OCI-LY1 (cell line): ENCODE measurements at regions not wholly inside any gene's neighbourhood (a gene's known extent, or its start where the extent isn't known, plus 50 kb on each side); places are given as distances from the start of the nearest gene placed in this dataset.
A peak's percentile ranks its signal among the peaks of the same experiment; 100 is the strongest.

Experiments
- H2AFZ ChIP-seq: fragments of 200-600 bp; sonication (generic), shearing (Covaris generic); 2 replicates; pipeline ENCODE4 v1.6.0; 2014; ENCODE audit warnings: antibody characterized with exemption, mild to moderate bottlenecking, low read length
- H3F3A ChIP-seq: fragments of 200-600 bp; sonication (generic), shearing (Covaris generic); 2 replicates; pipeline ENCODE4 v1.6.0; 2014; ENCODE audit warnings: mild to moderate bottlenecking, antibody characterized with exemption, low read length, moderate library complexity; ENCODE audit not compliant: insufficient read depth
- H3K27ac ChIP-seq: fragments of 200-600 bp; sonication (generic); 2 replicates; pipeline ENCODE4 v1.5.1; 2014; ENCODE audit warnings: low read length, mixed run types, mild to moderate bottlenecking, low read depth; ENCODE audit not compliant: poor library complexity, severe bottlenecking
- H3K27me3 ChIP-seq: fragments of 200-600 bp; sonication (generic); 2 replicates; pipeline ENCODE4 v1.6.0; 2014; ENCODE audit warnings: antibody characterized with exemption, mild to moderate bottlenecking, low read length, moderate library complexity; ENCODE audit not compliant: insufficient read depth
- H3K36me3 ChIP-seq: fragments of 200-600 bp; sonication (generic); 2 replicates; pipeline ENCODE4 v1.6.1; 2014; ENCODE audit warnings: mild to moderate bottlenecking, antibody characterized with exemption, low read length, moderate library complexity, mixed read lengths; ENCODE audit not compliant: insufficient read depth
- H3K4me1 ChIP-seq: fragments of 200-600 bp; sonication (generic); 2 replicates; pipeline ENCODE4 v1.5.1; 2014; ENCODE audit warnings: mild to moderate bottlenecking, low read length, moderate library complexity; ENCODE audit not compliant: insufficient read depth, severe bottlenecking
- H3K4me2 ChIP-seq: fragments of 200-600 bp; sonication (generic), shearing (Covaris generic); 2 replicates; pipeline ENCODE4 v1.6.1; 2014; ENCODE audit warnings: low read length
- H3K4me3 ChIP-seq: fragments of 200-600 bp; sonication (generic); 2 replicates; pipeline ENCODE4 v1.5.1; 2014; ENCODE audit warnings: low read length, low read depth, mild to moderate bottlenecking, mixed read lengths; ENCODE audit not compliant: poor library complexity, severe bottlenecking
- H3K79me2 ChIP-seq: fragments of 200-600 bp; shearing (Covaris generic); 2 replicates; pipeline ENCODE4 v1.6.1; 2016; ENCODE audit warnings: mixed run types, low read length, mixed read lengths; ENCODE audit not compliant: insufficient read depth
- H3K9ac ChIP-seq: fragments of 200-600 bp; sonication (generic), shearing (Covaris generic); 2 replicates; pipeline ENCODE4 v1.6.1; 2014; ENCODE audit warnings: mild to moderate bottlenecking, low read length, mixed read lengths
- H3K9me2 ChIP-seq: fragments of 200-600 bp; sonication (generic), shearing (Covaris generic); 2 replicates; pipeline ENCODE4 v1.6.1; 2014; ENCODE audit warnings: low read depth, mild to moderate bottlenecking, low read length, mixed read lengths
- H3K9me3 ChIP-seq: fragments of 200-600 bp; shearing (Covaris generic); 2 replicates; pipeline ENCODE4 v1.6.1; 2014; ENCODE audit warnings: low read length, mixed read lengths
- H4K20me1 ChIP-seq: fragments of 200-600 bp; sonication (generic), shearing (Covaris generic); 2 replicates; pipeline ENCODE4 v1.6.0; 2016; ENCODE audit warnings: mild to moderate bottlenecking, low read length; ENCODE audit not compliant: insufficient read depth
- EZH2 ChIP-seq: fragments of 200-600 bp; sonication (generic), shearing (Covaris generic); IDR thresholded peaks from 2 replicates; pipeline ENCODE4 v1.8.0; 2017; ENCODE audit warnings: borderline replicate concordance, mixed run types, mild to moderate bottlenecking, antibody characterized with exemption, low read length, moderate library complexity, mixed read lengths
- TF ChIP-seq, protein P1 (sequence below): fragments of 200-600 bp; sonication (generic), shearing (Covaris generic); IDR thresholded peaks from 2 replicates; pipeline ENCODE4 v1.5.1; 2017; ENCODE audit warnings: mild to moderate bottlenecking, antibody characterized with exemption, low read length, moderate library complexity, mixed read lengths

DNA sequence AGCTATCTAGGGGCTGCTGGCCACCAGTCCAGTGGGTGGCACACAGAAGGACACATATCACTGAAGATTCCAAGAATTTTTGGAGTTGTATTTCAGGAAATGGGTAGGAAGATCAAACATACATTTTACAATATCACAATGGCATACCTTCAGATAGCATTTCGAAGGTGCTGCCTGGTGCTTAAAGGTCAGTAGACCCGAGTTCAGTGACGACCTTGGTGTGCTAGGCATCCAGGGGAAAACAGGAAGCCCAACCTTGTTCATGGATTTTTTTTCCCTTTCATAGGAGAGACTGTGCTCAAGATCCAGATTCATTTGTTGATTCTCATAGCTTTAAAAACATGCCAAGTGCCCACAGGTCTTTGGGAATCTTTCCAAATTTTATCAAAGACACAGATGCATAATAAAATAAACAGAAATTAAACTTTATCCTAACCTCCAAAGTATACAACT, 51.0 kb upstream of the RCBTB2 start:
- no peak for TF ChIP-seq EZH2
- TF ChIP-seq, protein P1, sequence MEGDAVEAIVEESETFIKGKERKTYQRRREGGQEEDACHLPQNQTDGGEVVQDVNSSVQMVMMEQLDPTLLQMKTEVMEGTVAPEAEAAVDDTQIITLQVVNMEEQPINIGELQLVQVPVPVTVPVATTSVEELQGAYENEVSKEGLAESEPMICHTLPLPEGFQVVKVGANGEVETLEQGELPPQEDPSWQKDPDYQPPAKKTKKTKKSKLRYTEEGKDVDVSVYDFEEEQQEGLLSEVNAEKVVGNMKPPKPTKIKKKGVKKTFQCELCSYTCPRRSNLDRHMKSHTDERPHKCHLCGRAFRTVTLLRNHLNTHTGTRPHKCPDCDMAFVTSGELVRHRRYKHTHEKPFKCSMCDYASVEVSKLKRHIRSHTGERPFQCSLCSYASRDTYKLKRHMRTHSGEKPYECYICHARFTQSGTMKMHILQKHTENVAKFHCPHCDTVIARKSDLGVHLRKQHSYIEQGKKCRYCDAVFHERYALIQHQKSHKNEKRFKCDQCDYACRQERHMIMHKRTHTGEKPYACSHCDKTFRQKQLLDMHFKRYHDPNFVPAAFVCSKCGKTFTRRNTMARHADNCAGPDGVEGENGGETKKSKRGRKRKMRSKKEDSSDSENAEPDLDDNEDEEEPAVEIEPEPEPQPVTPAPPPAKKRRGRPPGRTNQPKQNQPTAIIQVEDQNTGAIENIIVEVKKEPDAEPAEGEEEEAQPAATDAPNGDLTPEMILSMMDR: no peak
- no peaks in the 10 kb centered on the region for H3K79me2 ChIP-seq
- no peak overlapping the region for H3K4me2 ChIP-seq
- no peak overlapping the region for H3K9ac ChIP-seq
- H3K4me1 ChIP-seq: peaks cover 25% of the 10 kb centered on the region
- no peaks in the 10 kb centered on the region for H3K36me3 ChIP-seq
- no peaks in the 10 kb centered on the region for H3F3A ChIP-seq
- no peak overlapping the region for H2AFZ ChIP-seq
- H3K27ac ChIP-seq: no peak overlapping the region
- H3K9me2 ChIP-seq: no peaks in the 10 kb centered on the region
- H3K4me3 ChIP-seq: no peak overlapping the region
- no peaks in the 10 kb centered on the region for H3K9me3 ChIP-seq
- no peaks in the 10 kb centered on the region for H3K27me3 ChIP-seq
- no peaks in the 10 kb centered on the region for H4K20me1 ChIP-seq

DNA sequence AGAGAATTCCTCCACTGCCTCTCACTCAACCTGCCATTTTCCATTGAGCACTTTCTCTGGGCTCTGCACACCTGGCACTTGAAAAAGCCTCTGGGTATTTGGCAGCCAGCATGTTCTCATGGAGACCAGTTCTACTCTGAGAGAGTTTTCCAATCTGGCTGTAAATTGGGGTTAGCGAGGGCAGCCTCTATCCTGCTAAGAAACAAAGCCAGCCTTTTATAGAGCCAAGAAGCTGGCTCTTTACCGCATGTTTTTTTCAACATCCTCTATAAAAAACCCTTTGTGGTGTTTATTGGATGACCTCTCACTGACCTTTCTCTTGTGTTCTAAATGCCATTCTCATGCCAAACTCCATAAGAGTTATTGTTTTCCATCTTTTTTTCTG, 52.6 kb upstream of the RCBTB2 start:
- no peaks in the 10 kb centered on the region for H3K79me2 ChIP-seq
- H3K9ac ChIP-seq: no peak overlapping the region
- no peaks in the 10 kb centered on the region for H4K20me1 ChIP-seq
- no peak overlapping the region for H3K4me3 ChIP-seq
- no peak overlapping the region for H3K4me2 ChIP-seq
- H3K27ac ChIP-seq: no peak overlapping the region
- TF ChIP-seq EZH2: no peak
- TF ChIP-seq, protein P1: no peak
- H3F3A ChIP-seq: no peaks in the 10 kb centered on the region
- no peaks in the 10 kb centered on the region for H3K36me3 ChIP-seq
- peaks cover 10% of the 10 kb centered on the region for H3K4me1 ChIP-seq
- H2AFZ ChIP-seq: no peak overlapping the region
- no peaks in the 10 kb centered on the region for H3K9me2 ChIP-seq
- no peaks in the 10 kb centered on the region for H3K9me3 ChIP-seq
- H3K27me3 ChIP-seq: no peaks in the 10 kb centered on the region

DNA sequence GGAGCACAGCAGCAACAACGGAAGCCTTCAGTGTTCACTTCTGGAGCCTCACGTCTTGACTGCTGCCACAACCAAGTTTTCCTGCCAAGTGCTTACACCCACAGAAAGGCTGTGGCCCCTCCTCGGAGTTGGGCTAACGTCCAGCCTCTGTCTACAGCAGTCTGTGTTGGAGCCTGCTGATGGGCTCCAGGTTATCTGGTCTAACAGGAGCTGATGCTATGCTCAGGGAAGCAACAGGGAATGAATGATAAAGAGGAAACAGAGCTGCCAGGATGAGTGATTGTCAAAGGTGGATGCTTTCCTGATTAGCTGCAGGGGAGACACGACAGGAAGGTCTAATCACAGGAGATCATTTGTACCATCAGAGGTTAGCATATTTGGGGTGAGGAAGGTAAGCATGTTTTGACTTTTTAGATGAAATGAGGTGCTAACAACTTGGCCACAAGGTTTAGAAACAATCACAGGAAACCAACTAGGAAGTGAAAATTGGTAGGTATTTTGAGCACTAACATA, 53.8 kb upstream of the RCBTB2 start:
- no peaks in the 10 kb centered on the region for H3K27me3 ChIP-seq
- H3K9me3 ChIP-seq: no peaks in the 10 kb centered on the region
- no peak overlapping the region for H3K9ac ChIP-seq
- no peaks in the 10 kb centered on the region for H4K20me1 ChIP-seq
- H3F3A ChIP-seq: no peaks in the 10 kb centered on the region
- peaks cover 10% of the 10 kb centered on the region for H3K4me1 ChIP-seq
- no peak overlapping the region for H3K4me2 ChIP-seq
- H3K4me3 ChIP-seq: no peak overlapping the region
- H3K79me2 ChIP-seq: no peaks in the 10 kb centered on the region
- H3K27ac ChIP-seq: no peak overlapping the region
- H3K36me3 ChIP-seq: no peaks in the 10 kb centered on the region
- no peaks in the 10 kb centered on the region for H3K9me2 ChIP-seq
- H2AFZ ChIP-seq: 0 out of 2 replicates have a peak overlapping the region, but pooled peaks have one; percentile 50
- TF ChIP-seq EZH2: no peak
- TF ChIP-seq, protein P1: no peak
